HG03097 (cell line): ENCODE measurements at regions not wholly inside any gene's neighbourhood (a gene's known extent, or its start where the extent isn't known, plus 50 kb on each side); places are given as distances from the start of the nearest gene placed in this dataset.

Source experiments
- ATAC-seq: cut with Tn5 transposase; IDR thresholded peaks from one replicate; pipeline ENCODE4 v1.9.1; 2021; ENCODE audit not compliant: unreplicated experiment, low FRiP score

GRCh38 chrX:110600745-110601310 is 194.8 kb downstream of the CHRDL1 start:
- ATAC-seq = no peak

GRCh38 chrX:110614596-110614995 is 181.0 kb downstream of the CHRDL1 start:
- ATAC-seq = no peak
